ENCODE measurements at regions not wholly inside any gene's neighbourhood (a gene's known extent, or its start where the extent isn't known, plus 50 kb on each side); places are given as distances from the start of the nearest gene placed in this dataset.

DNA sequence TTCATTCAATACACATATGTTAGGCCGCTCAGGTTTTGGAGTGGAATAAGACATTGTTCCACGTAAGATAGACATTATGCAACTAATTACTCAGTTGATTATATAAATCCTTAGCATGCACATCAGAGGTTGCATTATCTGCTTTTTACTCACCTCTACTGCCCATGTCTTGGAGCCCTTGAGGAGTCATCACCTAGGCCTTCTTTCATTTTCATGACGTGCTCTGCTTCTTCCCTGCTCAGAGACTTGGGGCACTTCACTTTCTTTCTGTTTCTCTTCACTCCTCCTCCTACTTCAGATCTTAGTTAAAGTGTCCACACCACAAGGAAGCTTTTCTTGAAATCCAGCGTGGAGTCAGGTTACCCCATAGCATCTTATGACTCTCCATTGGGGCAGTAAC, 241.1 kb downstream of the TLR4 start:
- DNase-seq = no peak

DNA sequence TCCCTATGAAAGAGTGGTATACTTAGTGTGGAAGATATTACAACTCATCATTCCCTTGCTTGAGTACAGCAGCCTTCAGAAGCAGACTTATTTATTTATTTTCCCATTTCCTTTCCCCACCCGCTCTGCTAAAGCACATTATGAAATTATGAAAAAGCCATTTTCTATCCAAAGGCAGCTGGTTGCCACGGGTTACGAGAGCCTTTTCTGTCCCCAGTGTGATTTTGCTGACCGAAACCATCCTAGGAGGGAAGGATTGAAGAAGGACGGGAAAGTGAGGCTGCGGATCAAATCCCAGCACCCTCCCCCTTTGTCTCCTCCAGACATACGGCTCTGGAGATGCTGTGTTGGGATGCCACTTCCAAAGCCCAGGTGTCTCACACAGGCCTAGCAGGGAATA, 246.9 kb downstream of the TLR4 start:
- DNase-seq = no peak

DNA sequence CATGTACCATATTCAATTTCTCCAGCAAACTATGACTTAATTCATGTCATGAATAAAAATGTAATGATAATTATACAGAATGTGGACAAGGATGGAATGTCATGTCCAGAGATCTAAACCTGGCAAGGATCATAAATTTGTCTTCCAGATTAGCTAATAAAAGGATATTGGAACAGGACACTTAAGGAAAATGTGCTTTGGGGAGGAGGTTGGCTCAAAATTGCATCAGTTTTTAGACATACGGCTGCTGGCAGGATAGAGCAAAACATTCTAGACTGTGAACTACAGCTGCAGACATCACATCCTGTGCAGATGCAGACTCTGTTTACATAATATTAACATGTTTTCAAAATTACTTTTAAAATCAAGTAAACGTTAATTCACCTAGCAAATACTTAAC, 248.4 kb downstream of the TLR4 start:
- no peak for DNase-seq

DNA sequence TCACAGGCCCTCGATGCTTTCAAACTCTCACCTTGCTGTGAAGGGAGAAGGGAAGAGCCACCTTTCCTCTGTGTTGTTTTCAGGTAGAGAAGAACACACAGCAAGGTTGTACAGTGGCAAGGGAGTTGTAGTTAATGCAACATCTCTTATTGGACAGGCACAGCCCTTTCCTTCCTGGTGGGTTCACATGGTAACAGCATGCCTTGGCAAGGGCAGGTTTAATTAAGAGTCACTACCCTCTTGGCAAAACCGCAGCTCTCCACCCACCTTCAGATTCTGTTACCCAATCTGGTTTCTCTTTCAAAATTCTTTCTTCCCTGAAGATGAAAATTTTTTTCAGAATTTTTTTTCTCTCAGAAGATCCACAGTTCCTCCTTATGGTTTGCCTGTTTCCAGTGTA, 253.1 kb downstream of the TLR4 start:
- no peak for DNase-seq

DNA sequence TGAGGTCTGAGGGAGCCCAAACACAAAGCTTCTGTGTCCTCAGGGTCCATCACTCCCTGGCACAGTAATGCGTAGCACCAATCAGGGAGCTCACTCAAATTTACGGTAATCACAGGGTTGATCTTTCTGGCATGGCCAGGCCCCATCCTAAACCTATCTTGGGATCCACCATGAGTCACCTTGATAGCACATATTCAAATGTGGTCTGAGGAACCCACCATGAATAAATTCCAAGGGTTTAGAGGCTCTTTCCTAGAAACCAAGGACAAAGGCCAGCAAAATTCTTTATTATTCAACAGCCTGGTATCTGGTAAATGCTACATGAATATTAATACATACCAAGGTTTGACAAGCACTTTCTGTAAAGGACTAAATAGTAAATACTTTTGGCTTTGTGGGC, 254.5 kb downstream of the TLR4 start:
- no peak for DNase-seq

DNA sequence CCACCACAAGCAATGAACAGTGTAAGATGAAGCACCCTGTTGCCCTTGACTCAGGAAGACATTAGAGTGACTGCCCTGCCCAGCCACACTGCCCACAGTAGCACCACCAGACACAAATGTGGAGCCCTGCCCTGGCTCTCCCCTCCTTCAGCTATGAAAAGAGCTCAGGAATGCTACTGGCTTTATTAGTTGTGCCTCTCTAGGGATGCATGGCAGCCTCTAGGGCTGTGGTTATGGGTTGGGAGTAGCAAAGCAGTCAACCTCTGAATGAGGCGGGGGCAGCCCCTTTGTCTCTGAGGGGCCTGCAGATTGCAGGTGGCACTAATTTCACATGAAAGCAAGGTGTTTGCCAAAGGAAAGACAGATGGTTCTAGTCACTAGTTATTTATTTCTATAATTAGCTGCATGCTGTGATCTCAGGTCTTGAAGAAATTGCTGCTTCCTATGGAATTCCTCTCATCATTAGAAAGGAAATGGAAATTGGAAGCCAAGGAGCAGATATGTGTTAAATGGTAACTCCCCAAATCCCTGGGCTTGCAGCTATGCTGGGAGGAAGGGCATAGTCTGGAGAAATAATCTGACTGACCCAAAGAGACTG, 259.4 kb downstream of the TLR4 start:
- no peak for DNase-seq

DNA sequence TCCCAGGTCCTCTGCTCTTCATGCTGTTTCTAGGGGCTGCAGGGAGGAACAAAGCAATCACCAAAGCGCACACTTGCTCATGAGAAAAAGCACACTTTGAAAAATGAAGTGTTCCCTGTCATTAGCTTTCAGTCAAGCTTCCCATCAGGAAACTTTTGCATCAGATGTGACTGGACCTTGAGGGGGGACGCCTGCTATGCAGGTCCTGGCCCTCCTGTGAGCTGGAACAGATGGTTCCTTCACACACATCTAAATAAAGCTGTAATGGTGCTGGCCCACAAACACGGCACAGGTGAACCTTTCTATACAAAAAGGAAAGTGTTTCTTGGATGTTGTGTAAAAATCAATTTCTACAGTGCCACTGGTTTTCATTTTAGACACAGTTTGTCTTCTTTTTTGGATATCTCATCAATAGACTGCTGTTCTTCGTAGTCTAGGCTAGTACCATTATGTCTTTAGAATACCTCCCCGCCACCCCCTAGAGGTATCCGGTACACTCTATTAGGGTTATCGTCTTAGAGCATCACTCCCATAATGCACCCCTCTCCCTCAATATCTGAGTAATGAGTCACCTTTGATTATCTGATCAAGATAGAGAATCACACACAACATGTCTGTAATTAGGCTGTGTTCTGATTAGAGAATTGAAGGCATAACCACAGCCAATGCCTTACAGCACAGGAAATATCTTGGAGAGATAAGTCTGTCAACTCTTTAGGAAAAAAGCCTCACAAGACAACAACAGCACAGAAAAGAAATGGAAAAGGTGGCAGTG, 266.3 kb downstream of the TLR4 start:
- no peak for DNase-seq

DNA sequence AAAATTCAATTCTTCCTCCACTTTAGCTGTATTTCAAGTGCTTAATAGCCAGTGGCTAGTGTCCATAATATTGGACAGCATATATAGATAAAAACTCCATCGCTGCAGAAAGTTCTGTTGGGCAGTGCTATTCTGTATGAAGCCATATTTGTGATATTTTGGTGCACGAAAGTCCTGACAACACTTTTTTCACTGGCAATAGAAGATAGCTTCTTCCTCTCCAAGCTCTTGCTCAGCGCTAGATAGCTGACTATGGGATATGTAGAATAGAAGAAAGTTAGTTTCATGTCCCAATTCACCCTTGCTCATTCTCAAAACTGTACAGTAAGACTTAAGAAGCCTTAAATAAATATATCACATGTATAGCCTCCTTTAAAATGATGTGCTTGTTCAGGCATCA, 269.9 kb downstream of the TLR4 start:
- no peak for DNase-seq

DNA sequence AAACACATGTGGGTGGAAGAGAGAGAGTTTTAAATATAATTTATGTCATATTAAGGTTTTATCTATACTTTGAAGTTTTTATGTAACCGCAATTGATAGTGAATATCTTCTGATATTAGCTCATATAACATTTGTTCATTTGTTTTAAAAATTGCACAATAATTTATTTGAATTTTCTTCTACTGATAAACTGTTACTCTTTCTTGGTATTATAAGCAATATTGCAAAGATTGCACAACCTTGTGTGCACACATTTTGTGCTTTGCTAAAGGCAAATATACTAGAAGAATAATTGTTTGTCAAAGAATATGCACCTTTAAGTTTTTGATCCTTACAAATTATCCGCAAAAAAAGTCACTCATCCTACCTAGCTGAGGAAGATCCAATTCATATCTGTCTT, 275.7 kb downstream of the TLR4 start:
- DNase-seq = no peak

DNA sequence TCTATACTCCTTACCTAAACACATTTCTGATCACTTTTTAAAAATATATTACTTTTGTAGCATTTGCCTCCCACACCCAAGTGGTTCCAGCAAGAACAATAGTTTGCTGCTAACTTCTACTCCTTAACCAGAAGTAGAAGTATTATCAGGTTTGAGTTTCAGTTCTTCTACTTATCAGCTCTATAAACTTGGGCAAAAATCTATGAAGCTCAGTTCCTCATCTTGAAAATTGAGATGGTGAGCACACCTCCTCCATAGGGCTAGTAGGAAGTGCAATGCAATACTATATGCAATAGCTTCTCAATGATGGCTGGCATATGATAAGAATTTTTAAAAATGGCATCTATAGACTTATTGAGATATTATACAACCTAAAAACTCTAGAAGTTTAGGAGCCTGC, 283.7 kb downstream of the TLR4 start:
- DNase-seq = no peak

DNA sequence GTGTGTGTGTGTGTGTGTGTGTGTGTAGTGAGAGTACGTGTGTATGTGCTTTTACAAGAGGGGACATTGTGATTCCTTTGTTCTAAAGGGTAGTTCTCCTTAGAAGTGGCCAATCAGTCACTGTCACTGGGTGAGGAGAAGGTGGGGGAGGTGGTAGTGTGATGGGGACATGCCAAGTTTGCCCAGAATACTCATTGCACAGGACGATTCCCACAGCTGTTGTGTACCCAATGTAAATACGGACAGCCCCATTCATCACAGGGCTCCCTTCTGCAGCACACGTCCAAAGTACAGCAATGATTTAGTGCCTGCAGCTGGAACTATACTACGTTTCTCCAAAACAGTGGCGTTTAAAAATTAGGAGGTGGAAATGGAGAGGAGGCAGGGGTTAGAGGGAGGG, 287.8 kb downstream of the TLR4 start:
- DNase-seq = no peak

DNA sequence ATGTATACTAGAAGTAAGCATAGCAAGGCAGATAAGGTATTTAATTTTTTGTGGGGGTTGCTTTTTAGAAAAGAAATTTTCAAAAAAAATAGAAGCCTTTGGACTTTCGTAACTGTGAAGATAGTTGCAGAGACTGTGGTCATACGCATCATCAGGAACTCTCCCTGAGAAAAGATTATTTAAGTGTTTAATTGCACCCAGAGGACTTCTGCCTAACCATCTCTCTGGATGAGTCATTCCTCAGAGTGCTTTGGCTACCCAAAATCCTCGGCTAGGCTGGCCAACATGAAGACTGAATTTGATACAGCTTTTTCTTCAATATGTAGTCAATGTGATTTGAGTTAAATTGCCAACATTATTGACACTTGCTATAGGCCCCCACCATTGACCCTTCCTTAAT, 296.4 kb downstream of the TLR4 start:
- DNase-seq = no peak

DNA sequence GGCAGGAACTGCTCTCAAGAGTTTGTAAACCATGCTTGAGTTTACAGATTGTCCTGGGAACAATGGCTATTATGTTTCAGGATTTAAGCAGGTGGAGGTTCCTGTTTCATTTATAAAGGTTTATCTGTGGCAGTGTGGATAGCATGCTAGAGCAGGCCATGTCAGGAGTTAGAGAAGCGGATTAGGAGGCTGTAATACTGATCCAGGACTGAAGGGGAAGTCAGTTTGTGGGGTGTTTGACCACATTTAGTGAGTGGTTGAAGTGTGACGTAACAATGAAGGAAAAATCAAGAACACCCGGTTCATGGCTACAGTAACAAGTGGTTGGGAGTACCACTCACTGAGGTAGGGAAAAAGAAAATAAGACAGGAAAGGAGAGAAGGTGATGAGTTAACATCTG, 299.0 kb downstream of the TLR4 start:
- no peak for DNase-seq

DNA sequence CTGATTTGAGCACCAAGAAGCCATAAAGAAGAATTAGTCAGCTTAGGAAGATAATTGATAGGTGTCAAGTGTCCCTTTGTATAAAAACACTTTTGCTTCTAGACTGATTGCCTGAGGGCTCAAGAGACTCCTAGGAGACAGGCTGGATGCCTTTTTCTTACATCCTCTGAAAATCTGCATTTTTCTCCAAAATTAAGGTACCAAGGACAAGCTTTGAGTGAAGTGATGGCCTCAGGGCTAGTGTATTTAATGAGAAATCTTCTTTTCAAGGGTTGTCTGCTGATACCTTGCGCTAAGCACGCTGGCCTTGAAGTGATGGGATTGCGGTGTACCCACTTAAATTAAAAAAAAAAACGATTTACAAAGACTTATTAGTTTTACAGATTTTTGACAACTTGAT, 304.0 kb downstream of the TLR4 start:
- DNase-seq = no peak

DNA sequence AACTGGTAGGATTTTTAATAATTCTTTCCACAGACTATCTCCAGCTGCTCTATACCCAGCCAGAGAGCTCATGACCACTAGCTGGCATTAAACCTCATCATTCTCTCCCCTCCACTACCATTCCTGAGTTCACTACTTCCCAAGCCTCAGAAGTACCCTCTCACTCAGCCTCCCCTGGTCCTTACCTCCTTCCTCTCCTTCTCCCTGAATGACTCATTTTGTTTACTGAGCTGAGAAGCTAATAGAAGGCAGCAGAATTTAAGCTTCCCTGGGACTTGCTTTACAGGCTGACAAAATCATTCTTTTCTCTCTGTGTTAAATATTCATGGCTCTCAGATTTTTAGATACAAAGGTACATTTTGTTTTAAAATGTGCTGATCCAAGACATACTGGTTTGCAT, 305.4 kb downstream of the TLR4 start:
- no peak for DNase-seq

DNA sequence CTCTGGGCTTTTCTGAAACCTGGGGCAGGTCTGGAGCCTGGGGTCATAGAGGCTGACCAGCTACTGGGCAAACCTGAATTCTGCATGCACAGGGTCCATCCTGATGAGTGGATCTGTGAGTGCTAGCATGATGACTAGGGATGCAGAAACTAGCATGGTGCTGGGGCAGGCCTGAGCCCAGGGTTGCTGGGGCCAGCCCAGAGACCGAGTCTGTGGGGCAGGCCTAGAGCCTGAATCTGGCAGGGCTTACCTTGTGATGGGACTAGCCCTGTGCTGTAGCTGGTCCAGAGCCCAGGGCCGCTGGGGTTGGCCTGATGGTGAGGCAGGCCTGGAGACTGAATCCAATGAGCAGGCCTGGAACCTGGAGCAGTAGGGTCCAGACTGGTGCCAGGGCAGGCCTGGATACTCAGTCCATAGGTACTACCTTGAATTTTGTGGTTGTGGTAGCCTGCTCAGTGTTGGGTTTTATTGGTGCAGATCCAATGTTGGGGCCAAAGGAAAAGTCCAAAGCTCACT, 313.5 kb downstream of the TLR4 start:
- no peak for DNase-seq

DNA sequence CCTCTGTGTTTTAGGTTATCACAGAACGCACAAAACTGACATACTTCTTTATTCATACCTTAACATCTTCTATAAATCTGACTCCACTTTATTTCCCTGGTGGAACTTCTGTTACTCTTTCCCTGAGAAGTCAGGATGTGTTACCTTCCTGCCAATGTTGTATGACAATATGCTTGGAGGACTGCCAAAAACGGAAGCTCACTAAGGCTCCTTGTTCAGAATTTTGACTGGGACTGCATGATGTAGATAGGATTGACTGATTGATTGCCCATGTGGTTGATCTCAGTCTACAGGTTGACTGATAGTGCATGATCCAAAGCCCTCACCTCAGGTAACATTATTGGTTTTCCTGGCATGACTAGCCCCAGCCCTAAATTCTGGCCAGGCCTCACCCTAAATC, 319.4 kb downstream of the TLR4 start:
- DNase-seq = no peak

DNA sequence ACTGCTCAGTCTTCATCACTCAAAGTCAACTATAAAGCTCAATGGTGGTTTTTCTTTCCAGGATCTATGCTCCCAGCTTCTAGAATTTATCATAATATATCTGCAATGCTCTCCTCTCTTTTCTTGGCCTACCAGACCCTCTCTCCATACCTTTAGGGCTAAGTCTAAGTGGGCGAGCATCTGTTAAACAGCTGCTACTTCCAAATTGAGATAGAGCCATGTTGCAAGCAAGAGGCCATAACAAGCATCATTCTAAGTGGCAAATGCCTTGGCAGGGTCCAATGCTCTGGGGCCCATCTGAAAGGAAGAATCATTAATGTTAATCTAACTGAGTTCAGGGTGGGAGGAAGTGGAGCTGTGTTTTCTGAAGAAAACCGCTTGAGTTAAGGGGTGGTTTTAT, 324.0 kb downstream of the TLR4 start:
- no peak for DNase-seq

DNA sequence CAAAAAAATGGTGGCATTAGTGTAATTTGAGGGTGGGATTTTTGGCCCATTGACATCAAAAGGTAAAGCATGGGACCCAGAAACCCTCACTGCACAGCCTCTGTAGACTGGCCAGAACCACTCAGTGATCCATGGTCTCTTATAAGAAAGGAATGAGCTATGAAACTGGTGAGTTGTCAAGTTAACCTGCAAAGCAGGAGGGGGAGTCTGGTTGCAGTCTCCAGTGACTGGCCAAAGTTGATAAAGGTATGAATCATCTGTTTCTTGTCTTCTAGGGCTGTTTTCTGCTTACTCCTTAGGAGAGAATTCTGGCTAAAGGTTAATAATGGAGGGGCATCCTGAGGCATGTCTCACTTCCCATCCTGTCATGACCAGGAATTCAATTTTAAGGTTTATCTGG, 325.2 kb downstream of the TLR4 start:
- no peak for DNase-seq

DNA sequence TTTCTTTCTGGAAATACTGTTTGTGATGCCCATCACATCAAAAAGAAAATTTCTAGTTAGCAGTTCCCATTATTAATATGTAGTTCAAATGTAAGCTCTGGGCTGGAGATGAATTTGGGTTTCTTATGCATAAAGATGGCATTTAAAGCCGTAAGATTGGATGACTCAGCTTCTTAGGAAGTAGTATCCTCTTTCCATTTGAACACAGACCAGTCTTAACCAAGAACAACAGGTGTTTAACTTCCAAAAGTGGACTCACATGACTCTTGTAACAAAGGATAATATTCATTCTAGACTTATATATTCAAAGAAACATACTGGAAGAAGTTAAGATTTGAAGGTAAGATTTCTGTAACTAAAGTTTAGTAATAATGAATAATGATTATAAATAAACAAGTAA, 330.5 kb downstream of the TLR4 start:
- DNase-seq = no peak

DNA sequence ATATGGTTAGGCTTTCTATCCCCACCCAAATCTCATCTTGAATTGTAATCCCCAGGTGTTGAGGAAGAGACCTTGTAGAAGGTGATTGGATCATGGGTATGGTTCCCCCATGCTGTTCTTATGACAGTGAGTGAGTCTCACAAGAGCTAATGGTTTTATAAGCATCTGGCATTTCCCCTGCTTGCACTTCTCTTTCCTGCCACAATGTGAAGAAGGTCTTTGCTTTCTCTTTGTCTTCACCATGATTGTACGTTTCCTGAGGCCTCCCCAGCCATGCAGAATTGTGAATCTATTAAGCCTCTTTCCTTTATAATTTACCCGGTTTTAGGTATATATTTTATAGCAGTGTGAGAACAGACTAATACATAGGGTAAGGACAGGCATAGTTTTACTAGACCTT, 334.5 kb downstream of the TLR4 start:
- no peak for DNase-seq

DNA sequence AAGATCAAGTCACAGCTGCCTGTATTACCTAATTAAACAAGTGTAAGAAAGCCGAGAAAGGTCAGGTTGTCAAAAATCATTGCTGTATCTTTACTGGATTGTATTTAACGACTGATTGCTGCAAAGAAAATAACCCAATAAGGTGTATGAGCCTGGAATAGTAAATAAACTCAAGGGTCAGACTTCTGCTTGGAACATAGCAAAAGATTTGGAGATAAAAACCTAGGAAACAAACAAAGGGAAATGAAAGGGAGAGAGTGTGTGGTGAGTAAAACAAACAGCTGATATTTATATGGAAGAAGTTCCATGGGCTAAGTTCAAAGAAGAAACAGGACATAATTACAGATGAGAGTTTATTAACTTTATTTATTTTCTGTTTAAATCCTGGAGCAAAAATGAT, 354.0 kb downstream of the TLR4 start:
- DNase-seq = no peak

DNA sequence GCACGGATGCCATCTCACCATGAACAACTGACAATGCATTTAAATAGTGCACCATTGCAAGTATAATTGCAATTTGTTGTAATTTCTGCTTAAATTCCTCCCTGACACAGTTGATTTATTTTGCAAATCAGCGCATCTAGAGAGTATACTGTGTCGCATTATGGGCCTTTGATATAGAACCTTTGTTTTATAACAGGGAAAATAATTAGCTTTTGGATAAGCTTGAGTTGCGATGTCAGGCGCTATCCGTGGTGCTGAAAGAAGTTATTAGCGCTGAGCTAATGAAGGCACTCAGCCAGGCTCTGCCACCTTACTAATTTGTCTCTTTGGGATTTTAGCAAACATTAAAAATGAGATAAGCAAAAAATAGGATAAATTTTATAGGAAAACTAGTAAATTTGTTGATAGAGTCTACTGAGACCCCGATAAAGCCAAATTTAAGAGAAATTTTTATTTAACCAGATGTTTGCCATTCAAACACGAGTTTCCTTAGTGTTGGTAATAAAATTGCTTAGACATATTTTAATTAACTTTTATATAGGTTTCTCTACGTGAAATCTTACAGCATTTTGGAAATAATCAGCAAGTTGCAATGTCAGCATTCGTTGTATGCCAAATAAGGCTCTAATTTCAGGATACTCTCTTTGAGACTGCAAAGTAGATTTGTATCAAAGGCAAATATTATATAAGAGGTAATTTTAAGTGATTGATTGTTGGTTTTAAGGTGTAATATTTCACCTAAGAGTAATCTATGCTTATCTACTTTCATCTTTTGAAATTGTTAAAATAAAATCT, 355.5 kb downstream of the TLR4 start:
- DNase-seq = no peak

DNA sequence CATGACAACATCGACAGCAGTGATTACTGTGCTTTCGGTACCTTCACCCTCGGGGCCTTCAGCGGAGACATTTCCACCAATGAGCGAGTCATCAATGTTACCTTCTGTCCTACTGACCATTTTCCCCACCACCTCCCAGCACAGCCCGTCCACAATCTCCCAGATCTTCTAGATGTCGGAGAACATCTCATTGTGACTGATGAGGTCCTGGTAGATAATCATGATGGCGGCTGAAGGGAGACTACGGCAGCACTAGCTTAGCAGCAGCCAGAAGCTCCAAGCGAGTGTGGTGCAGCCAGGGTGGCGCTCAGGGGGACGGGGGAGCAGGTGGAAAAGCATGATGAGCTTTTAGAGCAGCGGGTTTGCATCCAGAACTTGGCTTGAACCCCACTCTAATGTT, 379.0 kb downstream of the TLR4 start:
- DNase-seq = no peak
